ENCODE measurements at regions not wholly inside any gene's neighbourhood (a gene's known extent, or its start where the extent isn't known, plus 50 kb on each side); places are given as distances from the start of the nearest gene placed in this dataset.

GRCh38 chr15:81425905-81426304 is 51.9 kb upstream of the TMC3 start:
- TF ChIP-seq CTCF (IDR thresholded peaks at IDR 0.05; ENCODE audit: low read length) = no peak
- TF ChIP-seq EZH2phosphoT487 (IDR thresholded peaks at IDR 0.05; ENCODE audit: low read length) = no peak

Data from MM.1S (cell line).